Loucy (cell line): ENCODE measurements at regions not wholly inside any gene's neighbourhood (a gene's known extent, or its start where the extent isn't known, plus 50 kb on each side); places are given as distances from the start of the nearest gene placed in this dataset.

Experiments
- H2AFZ ChIP-seq: fragments of 200-600 bp; sonication (generic); 2 replicates; pipeline ENCODE4 v1.6.0; 2016; ENCODE audit warnings: antibody characterized with exemption, mild to moderate bottlenecking, low read length, moderate library complexity
- H3F3A ChIP-seq: fragments of 200-600 bp; 2 replicates; pipeline ENCODE4 v1.6.0; 2016; ENCODE audit warnings: antibody characterized with exemption, low read depth, mild to moderate bottlenecking
- H3K27me3 ChIP-seq: fragments of 200-600 bp; sonication (generic); 2 replicates; pipeline ENCODE4 v1.6.1; 2014; ENCODE audit warnings: low read length, mild to moderate bottlenecking; ENCODE audit not compliant: insufficient read depth, poor library complexity, severe bottlenecking
- H3K36me3 ChIP-seq: fragments of 200-600 bp; sonication (generic); 2 replicates; pipeline ENCODE4 v1.6.1; 2016; ENCODE audit warnings: low read length; ENCODE audit not compliant: insufficient read depth
- H3K4me1 ChIP-seq: fragments of 200-600 bp; sonication (generic); 2 replicates; pipeline ENCODE4 v1.5.1; 2014; ENCODE audit warnings: low read length, mild to moderate bottlenecking; ENCODE audit not compliant: insufficient read depth, poor library complexity, severe bottlenecking
- H3K4me2 ChIP-seq: fragments of 200-600 bp; sonication (generic); 2 replicates; pipeline ENCODE4 v1.6.0; 2014; ENCODE audit warnings: antibody characterized with exemption, low read length, low read depth, mild to moderate bottlenecking; ENCODE audit not compliant: poor library complexity, severe bottlenecking
- H3K4me3 ChIP-seq: fragments of 200-600 bp; sonication (generic); 2 replicates; pipeline ENCODE4 v1.5.1; 2014; ENCODE audit warnings: low read length, mild to moderate bottlenecking, mixed read lengths; ENCODE audit not compliant: poor library complexity, severe bottlenecking
- H3K79me2 ChIP-seq: fragments of 200-600 bp; sonication (generic); 2 replicates; pipeline ENCODE4 v1.6.1; 2014; ENCODE audit warnings: low read length; ENCODE audit not compliant: insufficient read depth
- H3K9ac ChIP-seq: fragments of 200-600 bp; sonication (generic); 2 replicates; pipeline ENCODE4 v1.6.0; 2014; ENCODE audit warnings: mild to moderate bottlenecking, low read depth, low read length, moderate library complexity; ENCODE audit not compliant: poor library complexity, severe bottlenecking
- H3K9me2 ChIP-seq: fragments of 200-600 bp; sonication (generic); replicated peaks from 2 replicates; pipeline ENCODE4 v1.6.1; 2016; ENCODE audit warnings: low read depth, low read length, mixed read lengths
- H3K9me3 ChIP-seq: fragments of 200-600 bp; sonication (generic); 2 replicates; pipeline ENCODE4 v1.6.1; 2014; ENCODE audit warnings: mild to moderate bottlenecking, antibody characterized with exemption, low read length, low read depth; ENCODE audit not compliant: insufficient read depth
- H4K20me1 ChIP-seq: fragments of 200-600 bp; sonication (generic); 2 replicates; pipeline ENCODE4 v1.6.0; 2014; ENCODE audit warnings: antibody characterized with exemption, low read length, mild to moderate bottlenecking; ENCODE audit not compliant: insufficient read depth, poor library complexity, severe bottlenecking
- CTCF ChIP-seq: fragments of 200-600 bp; sonication (generic); conservative IDR thresholded peaks from 2 replicates; pipeline ENCODE4 v1.5.1; 2014; ENCODE audit warnings: mild to moderate bottlenecking, antibody characterized with exemption, low read length
- EZH2phosphoT487 ChIP-seq: fragments of 200-600 bp; IDR thresholded peaks from 2 replicates; pipeline ENCODE4 v1.6.1; 2018; ENCODE audit warnings: antibody characterized with exemption, mild to moderate bottlenecking, moderate library complexity, borderline replicate concordance

GRCh38 chr6:104669483-104669882 lies 190.2 kb downstream of the HACE1 start:
- TF ChIP-seq CTCF = no peak
- no peak for TF ChIP-seq EZH2phosphoT487
- Histone ChIP-seq H3K4me1 (no peaks in the 10 kb centered on the region), H3K79me2 (no peaks in the 10 kb centered on the region), H3K9ac (no peak overlapping the region), H3K9me2 (no peaks in the 10 kb centered on the region), H3F3A (no peaks in the 10 kb centered on the region), H3K27me3 (no peaks in the 10 kb centered on the region), H3K9me3 (no peaks in the 10 kb centered on the region), H2AFZ (no peak overlapping the region), H3K4me3 (no peak overlapping the region), H3K36me3 (no peaks in the 10 kb centered on the region), H3K4me2 (no peak overlapping the region), H4K20me1 (no peaks in the 10 kb centered on the region)

GRCh38 chr6:104656235-104656634 lies 203.5 kb downstream of the HACE1 start:
- Histone ChIP-seq H3K36me3 (no peaks in the 10 kb centered on the region), H2AFZ (no peak overlapping the region), H3K4me1 (peaks cover 24% of the 10 kb centered on the region), H3K9ac (no peak overlapping the region), H4K20me1 (no peaks in the 10 kb centered on the region), H3K27me3 (no peaks in the 10 kb centered on the region), H3K4me3 (no peak overlapping the region), H3K9me2 (no peaks in the 10 kb centered on the region), H3K79me2 (no peaks in the 10 kb centered on the region), H3F3A (0 out of 2 replicates have a peak, but pooled peaks cover 2% of the 10 kb centered on the region), H3K4me2 (no peak overlapping the region), H3K9me3 (no peaks in the 10 kb centered on the region)
- TF ChIP-seq CTCF = no peak
- no peak for TF ChIP-seq EZH2phosphoT487

- peaks cover 30% of the 10 kb centered on the region for H3K4me1 ChIP-seq
- H3K79me2 ChIP-seq = no peaks in the 10 kb centered on the region
- 0 out of 2 replicates have a peak, but pooled peaks cover 2% of the 10 kb centered on the region for H3F3A ChIP-seq
- H3K4me3 ChIP-seq = no peak overlapping the region
- no peaks in the 10 kb centered on the region for H3K9me2 ChIP-seq
- no peaks in the 10 kb centered on the region for H4K20me1 ChIP-seq
- H3K4me2 ChIP-seq = peak overlapping the region; percentile 28
- no peaks in the 10 kb centered on the region for H3K27me3 ChIP-seq
- no peaks in the 10 kb centered on the region for H3K9me3 ChIP-seq
- no peak overlapping the region for H3K9ac ChIP-seq
- H2AFZ ChIP-seq = no peak overlapping the region
- TF ChIP-seq EZH2phosphoT487 (no peak), CTCF (no peak)
- no peaks in the 10 kb centered on the region for H3K36me3 ChIP-seq
Measured at GRCh38 chr6:104653781-104654180, 205.9 kb downstream of the HACE1 start.
